WI38 (cell line): ENCODE measurements at regions not wholly inside any gene's neighbourhood (a gene's known extent, or its start where the extent isn't known, plus 50 kb on each side); places are given as distances from the start of the nearest gene placed in this dataset.

Experiments
- H3K4me3 ChIP-seq: 2 replicates; pipeline ENCODE4 v1.5.1; 2011; ENCODE audit warnings: low read depth, mild to moderate bottlenecking, control low read depth, low read length
- CTCF ChIP-seq: IDR thresholded peaks from 2 replicates; pipeline ENCODE4 v1.5.1; 2012; ENCODE audit warnings: low read depth, mild to moderate bottlenecking, control low read depth, low read length

- no peak overlapping the region for H3K4me3 ChIP-seq
- TF ChIP-seq CTCF, result no peak
Measured at GRCh38 chr1:208684192-208684591, 440.0 kb upstream of the PLXNA2 start.

- no peak overlapping the region for H3K4me3 ChIP-seq
- no peak for TF ChIP-seq CTCF
Measured at GRCh38 chr1:208686592-208686991, 442.4 kb upstream of the PLXNA2 start.

- TF ChIP-seq CTCF, result no peak
Measured at GRCh38 chr1:208688656-208689315, 444.6 kb upstream of the PLXNA2 start.

GRCh38 chr1:208691012-208691411 lies 446.8 kb upstream of the PLXNA2 start:
- no peak for TF ChIP-seq CTCF
- H3K4me3 ChIP-seq, result no peak overlapping the region

More at GRCh38 chr1:208688656-208689315, 444.6 kb upstream of the PLXNA2 start:
- no peak overlapping the region for H3K4me3 ChIP-seq

GRCh38 chr1:208709981-208710380 lies 465.8 kb upstream of the PLXNA2 start:
- no peak overlapping the region for H3K4me3 ChIP-seq
- no peak for TF ChIP-seq CTCF

- H3K4me3 ChIP-seq, result no peak overlapping the region
- no peak for TF ChIP-seq CTCF
Measured at GRCh38 chr1:208714323-208714722, 470.1 kb upstream of the PLXNA2 start.

GRCh38 chr1:208717525-208717924 lies 473.3 kb upstream of the PLXNA2 start:
- no peak overlapping the region for H3K4me3 ChIP-seq
- no peak for TF ChIP-seq CTCF
